HCT116 (cell line): ENCODE measurements at regions not wholly inside any gene's neighbourhood (a gene's known extent, or its start where the extent isn't known, plus 50 kb on each side); places are given as distances from the start of the nearest gene placed in this dataset.

Source experiments
- ATAC-seq: fragments of 200-7000 bp; cut with Tn5 transposase; 2 replicates; pipeline ENCODE4 v1.9.1; 2020; ENCODE audit warnings: mild to moderate bottlenecking, moderate library complexity
- BruUV-seq: library from RNA; stranded (reverse); fragments of 400-500 nt; replicated peaks from 2 replicates; lab custom pipeline; 2021; lab: Mats Ljungman, UMichigan
- CTCF ChIA-PET: fragments of 300-600 bp; sonication (Branson Sonifier 250); formaldehyde crosslinking; loops from one replicate; lab custom pipeline; 2021; ENCODE audit warnings: antibody characterized with exemption; lab: Charles Lee
- POLR2A ChIA-PET: fragments of 300-600, 350-600 bp; sonication (Branson Sonifier 250); formaldehyde crosslinking; loops from one replicate; lab custom pipeline; 2021; ENCODE audit warnings: antibody characterized with exemption; lab: Charles Lee
- RAD21 ChIA-PET, 2 experiments: fragments of 300-600 bp; sonication (Branson Sonifier 250); formaldehyde crosslinking; loops; one replicate each; lab custom pipeline; 2023; ENCODE audit warnings: low total read pairs in 2 of 2; ENCODE audit not compliant: uncharacterized antibody in 2 of 2, unreplicated experiment in 2 of 2, low non-redundant PET in 1 of 2; lab: Charles Lee
- DNase-seq: peaks from one replicate; pipeline ENCODE4 v3.0.0-alpha.2; 2010; ENCODE audit warnings: low read depth, low spot score
- H2AFZ ChIP-seq: fragments of 200-600 bp; shearing (Covaris generic), sonication (generic); 2 replicates; pipeline ENCODE4 v1.6.1; 2017; ENCODE audit warnings: low read depth, mixed run types, mixed read lengths, antibody characterized with exemption, low read length; ENCODE audit not compliant: poor library complexity, severe bottlenecking
- H3K27ac ChIP-seq: 2 replicates; pipeline ENCODE4 v1.5.1; 2012; ENCODE audit warnings: low read depth, low read length
- H3K27me3 ChIP-seq: fragments of 200-600 bp; sonication (generic); 2 replicates; pipeline ENCODE4 v1.6.1; 2016; ENCODE audit warnings: mixed run types, low read length, mixed read lengths; ENCODE audit not compliant: insufficient read depth
- H3K36me3 ChIP-seq, 2 experiments: fragments of 200-500 bp in 1 of 2; fragments of 200-600 bp in 1 of 2; sonication (Bioruptor generic) in 1 of 2; sonication (generic) in 1 of 2; 2 replicates each; pipeline versions ENCODE4 v1.5.1 to v1.6.1; 2014 to 2016; ENCODE audit warnings: low read length in 2 of 2, inconsistent platforms in 1 of 2, mixed read lengths in 1 of 2, mixed run types in 1 of 2; ENCODE audit not compliant: insufficient read depth in 2 of 2, control insufficient read depth in 1 of 2
- H3K4me1 ChIP-seq, 2 experiments: fragments of 200-600 bp in 1 of 2; sonication (generic) in 1 of 2; 2 replicates each; pipeline versions ENCODE4 v1.5.1 to v1.6.1; 2012 to 2017; ENCODE audit warnings: low read length in 2 of 2, inconsistent platforms in 1 of 2, mild to moderate bottlenecking in 1 of 2, mixed read lengths in 1 of 2, mixed run types in 1 of 2, moderate library complexity in 1 of 2; ENCODE audit not compliant: insufficient read depth in 2 of 2, control insufficient read depth in 1 of 2
- H3K4me2 ChIP-seq: fragments of 200-600 bp; sonication (generic); 2 replicates; pipeline ENCODE4 v1.6.1; 2017; ENCODE audit warnings: mixed run types, low read length, mixed read lengths
- H3K4me3 ChIP-seq, 2 experiments: fragments of 200-600 bp in 1 of 2; sonication (generic) in 1 of 2; replicated peaks in 1 of 2; 2 replicates each; pipeline ENCODE4 v1.5.1; 2011 to 2016; ENCODE audit warnings: low read length in 2 of 2, control low read depth in 1 of 2, low read depth in 1 of 2, mild to moderate bottlenecking in 1 of 2, mixed read lengths in 1 of 2, mixed run types in 1 of 2
- H3K79me2 ChIP-seq: fragments of 200-600 bp; sonication (generic); 2 replicates; pipeline ENCODE4 v1.6.1; 2017; ENCODE audit warnings: mild to moderate bottlenecking, mixed run types, low read length, moderate library complexity, mixed read lengths; ENCODE audit not compliant: insufficient read depth
- H3K9ac ChIP-seq: fragments of 200-600 bp; sonication (generic); 2 replicates; pipeline ENCODE4 v1.6.1; 2016; ENCODE audit warnings: low read length, mixed read lengths
- H3K9me2 ChIP-seq: fragments of 200-600 bp; sonication (generic), shearing (Covaris generic); 2 replicates; pipeline ENCODE4 v1.6.1; 2017; ENCODE audit warnings: mixed run types, mild to moderate bottlenecking, moderate library complexity; ENCODE audit not compliant: insufficient read depth
- H3K9me3 ChIP-seq, 2 experiments: fragments of 200-500 bp in 1 of 2; fragments of 200-600 bp in 1 of 2; sonication (Bioruptor generic) in 1 of 2; sonication (generic) in 1 of 2; 2 replicates each; pipeline ENCODE4 v1.6.1; 2014 to 2017; ENCODE audit warnings: low read length in 2 of 2, mixed read lengths in 2 of 2, inconsistent platforms in 1 of 2, low read depth in 1 of 2, mild to moderate bottlenecking in 1 of 2, mixed run types in 1 of 2, moderate library complexity in 1 of 2; ENCODE audit not compliant: control insufficient read depth in 1 of 2, insufficient read depth in 1 of 2
- H4K20me1 ChIP-seq: fragments of 200-600 bp; sonication (generic), shearing (Covaris generic); 2 replicates; pipeline ENCODE4 v1.6.1; 2017; ENCODE audit warnings: mixed run types, mild to moderate bottlenecking, moderate library complexity; ENCODE audit not compliant: insufficient read depth
- CEBPB ChIP-seq: IDR thresholded peaks from 2 replicates; pipeline ENCODE4 v1.6.1; 2012; ENCODE audit warnings: low read depth
- YY1 ChIP-seq: IDR thresholded peaks from 2 replicates; pipeline ENCODE4 v1.6.1; 2011; ENCODE audit warnings: low read length, low read depth, moderate library complexity, mild to moderate bottlenecking; ENCODE audit not compliant: insufficient replicate concordance; ENCODE audit errors: extremely low read depth
- ZFX ChIP-seq: fragments of 450-650 bp; IDR thresholded peaks from 2 replicates; pipeline ENCODE4 v1.6.1; 2017
- intact Hi-C: fragments of 100-400 bp; cut with micrococcal nuclease; formaldehyde crosslinking; loops from 2 replicates; pipeline ENCODE4 v1.10.0; 2022
- TF ChIP-seq, protein P1 (sequence below): IDR thresholded peaks from 2 replicates; pipeline ENCODE4 v1.6.1; 2011; ENCODE audit warnings: mild to moderate bottlenecking, low read length, moderate library complexity; ENCODE audit not compliant: insufficient replicate concordance; ENCODE audit errors: extremely low read depth
- TF ChIP-seq, protein P2 (sequence below): IDR thresholded peaks from 2 replicates; pipeline ENCODE4 v1.6.1; 2012

DNA sequence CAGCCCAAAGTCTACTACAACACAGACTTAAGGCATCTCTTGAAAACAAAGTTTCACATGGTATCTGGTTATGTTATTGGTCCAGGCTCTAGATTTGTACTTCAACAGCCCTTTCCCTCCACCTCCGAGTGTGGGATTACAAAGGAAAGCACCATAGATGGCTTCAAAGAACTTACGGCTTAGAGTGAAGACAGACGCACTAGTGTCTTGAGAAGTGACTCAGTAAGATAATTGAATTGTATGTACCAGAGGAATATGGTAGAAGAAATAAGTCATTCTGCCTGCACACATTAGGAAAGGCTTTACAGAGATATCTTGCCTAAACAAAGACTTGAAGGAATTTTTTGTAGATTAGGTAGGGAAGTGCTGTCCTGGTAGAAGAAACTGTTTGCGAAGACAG, 392.3 kb upstream of the TNP1 start:
- Histone ChIP-seq H3K4me3 (no peak overlapping the region), H3K9me3 (no peaks in the 10 kb centered on the region), H3K4me1 (no peaks in the 10 kb centered on the region), H3K79me2 (no peaks in the 10 kb centered on the region), H3K27ac (no peak overlapping the region), H3K27me3 (peaks cover 78% of the 10 kb centered on the region), H3K4me2 (no peak overlapping the region), H3K9me2 (no peaks in the 10 kb centered on the region), H2AFZ (no peak overlapping the region), H3K36me3 (no peaks in the 10 kb centered on the region), H3K9ac (no peak overlapping the region), H4K20me1 (no peaks in the 10 kb centered on the region)
- ChIA-PET CTCF (no interaction called here), POLR2A (no interaction called here), RAD21 (no interaction called here)
- ATAC-seq (no peak), DNase-seq (no peak)
- BruUV-seq, result no TSS peak
- intact Hi-C loops, result no loop called here
- TF ChIP-seq CEBPB (no peak), ZFX (no peak), YY1 (no peak)
- TF ChIP-seq, protein P1, sequence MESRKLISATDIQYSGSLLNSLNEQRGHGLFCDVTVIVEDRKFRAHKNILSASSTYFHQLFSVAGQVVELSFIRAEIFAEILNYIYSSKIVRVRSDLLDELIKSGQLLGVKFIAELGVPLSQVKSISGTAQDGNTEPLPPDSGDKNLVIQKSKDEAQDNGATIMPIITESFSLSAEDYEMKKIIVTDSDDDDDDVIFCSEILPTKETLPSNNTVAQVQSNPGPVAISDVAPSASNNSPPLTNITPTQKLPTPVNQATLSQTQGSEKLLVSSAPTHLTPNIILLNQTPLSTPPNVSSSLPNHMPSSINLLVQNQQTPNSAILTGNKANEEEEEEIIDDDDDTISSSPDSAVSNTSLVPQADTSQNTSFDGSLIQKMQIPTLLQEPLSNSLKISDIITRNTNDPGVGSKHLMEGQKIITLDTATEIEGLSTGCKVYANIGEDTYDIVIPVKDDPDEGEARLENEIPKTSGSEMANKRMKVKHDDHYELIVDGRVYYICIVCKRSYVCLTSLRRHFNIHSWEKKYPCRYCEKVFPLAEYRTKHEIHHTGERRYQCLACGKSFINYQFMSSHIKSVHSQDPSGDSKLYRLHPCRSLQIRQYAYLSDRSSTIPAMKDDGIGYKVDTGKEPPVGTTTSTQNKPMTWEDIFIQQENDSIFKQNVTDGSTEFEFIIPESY, result no peak

DNA sequence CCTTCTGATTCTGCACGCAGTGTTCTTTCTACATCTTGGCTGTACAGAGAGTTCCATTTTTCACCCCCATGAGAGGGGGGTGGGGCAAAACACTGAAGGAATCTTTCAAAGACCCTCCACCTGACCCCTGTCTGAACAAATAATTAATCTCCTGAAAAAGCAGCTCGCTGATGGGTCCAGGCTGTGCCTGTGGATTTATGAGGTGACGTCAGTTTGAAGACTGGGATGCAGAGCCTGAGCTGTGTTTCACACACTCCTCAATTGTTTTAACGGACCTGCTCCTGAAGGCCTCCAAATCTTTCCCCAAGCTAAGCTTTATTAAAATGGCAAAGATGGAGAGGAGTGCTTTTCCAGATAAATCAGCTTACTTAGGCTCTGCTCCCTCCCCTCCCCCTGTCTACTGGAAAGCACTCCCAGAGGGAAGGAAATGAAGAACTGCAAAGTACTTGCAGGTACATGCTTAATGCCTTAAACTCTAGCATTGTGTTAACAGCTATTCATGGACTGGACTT, 390.2 kb upstream of the TNP1 start:
- BruUV-seq, result no TSS peak
- no peak for DNase-seq
- Histone ChIP-seq H3K9me3 (no peaks in the 10 kb centered on the region), H3K9me2 (no peaks in the 10 kb centered on the region), H4K20me1 (no peaks in the 10 kb centered on the region), H3K27ac (no peak overlapping the region), H3K4me3 (no peak overlapping the region), H2AFZ (no peak overlapping the region)
- TF ChIP-seq, protein P2, sequence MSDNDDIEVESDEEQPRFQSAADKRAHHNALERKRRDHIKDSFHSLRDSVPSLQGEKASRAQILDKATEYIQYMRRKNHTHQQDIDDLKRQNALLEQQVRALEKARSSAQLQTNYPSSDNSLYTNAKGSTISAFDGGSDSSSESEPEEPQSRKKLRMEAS, result no peak
- TF ChIP-seq, all 23 proteins: peak for 0
- intact Hi-C loops, result no loop called here
- Histone ChIP-seq H3K9ac (no peak overlapping the region), H3K4me2 (no peak overlapping the region), H3K36me3 (no peaks in the 10 kb centered on the region), H3K4me1 (no peaks in the 10 kb centered on the region), H3K79me2 (no peaks in the 10 kb centered on the region), H3K27me3 (peaks cover 67% of the 10 kb centered on the region)
- CTCF ChIA-PET, result no interaction called here
- ATAC-seq, result no peak
- RAD21 ChIA-PET, result no interaction called here
- POLR2A ChIA-PET, result no interaction called here
